ENCODE measurements at regions not wholly inside any gene's neighbourhood (a gene's known extent, or its start where the extent isn't known, plus 50 kb on each side); places are given as distances from the start of the nearest gene placed in this dataset.

DNA sequence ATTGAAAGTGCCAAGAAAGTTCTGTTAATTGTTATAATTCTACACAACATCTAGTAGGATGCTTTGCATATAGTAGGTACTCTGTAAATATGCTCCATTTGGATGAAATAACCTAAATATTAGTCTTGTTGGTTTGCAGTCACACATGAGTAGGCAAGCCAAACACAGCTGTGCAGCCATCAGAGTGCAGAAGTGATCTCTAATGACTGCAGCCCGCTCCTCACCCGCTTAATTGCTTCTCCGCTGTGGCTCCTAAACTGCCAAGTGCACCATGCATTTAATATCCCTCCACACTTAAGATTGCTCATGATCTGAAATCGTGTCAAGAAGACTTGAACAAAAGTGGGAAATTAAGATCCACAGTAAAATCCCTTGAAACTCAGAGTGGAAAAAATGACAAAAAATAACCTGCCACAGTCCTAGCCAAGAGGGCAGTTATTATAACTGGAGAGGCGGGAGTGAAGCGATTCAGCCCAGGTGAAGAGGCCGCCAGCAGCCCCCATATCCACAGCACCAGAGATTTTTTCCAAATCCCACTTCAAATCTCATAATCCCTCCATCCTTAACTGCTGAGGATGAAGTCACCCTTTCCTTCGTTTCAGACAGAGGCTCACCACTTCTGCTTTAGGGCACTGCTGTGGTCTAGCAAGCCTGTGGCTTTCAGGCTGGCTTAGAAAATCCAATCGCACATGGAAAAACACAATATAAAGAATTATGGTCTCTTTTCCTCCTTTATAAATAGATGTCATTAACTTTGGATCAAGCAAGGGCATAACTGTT lies 69.5 kb downstream of the TMEM30B start:
- H3K27me3 ChIP-seq = no peaks in the 10 kb centered on the region
- H3K27ac ChIP-seq = no peak overlapping the region
- H3K4me3 ChIP-seq = no peak overlapping the region
- TF ChIP-seq POLR2AphosphoS5 (IDR thresholded peaks at IDR 0.05) (no peak), POLR2A (IDR thresholded peaks at IDR 0.05) (no peak), EP300 (IDR thresholded peaks at IDR 0.05) (no peak)
- TF ChIP-seq, protein P1, sequence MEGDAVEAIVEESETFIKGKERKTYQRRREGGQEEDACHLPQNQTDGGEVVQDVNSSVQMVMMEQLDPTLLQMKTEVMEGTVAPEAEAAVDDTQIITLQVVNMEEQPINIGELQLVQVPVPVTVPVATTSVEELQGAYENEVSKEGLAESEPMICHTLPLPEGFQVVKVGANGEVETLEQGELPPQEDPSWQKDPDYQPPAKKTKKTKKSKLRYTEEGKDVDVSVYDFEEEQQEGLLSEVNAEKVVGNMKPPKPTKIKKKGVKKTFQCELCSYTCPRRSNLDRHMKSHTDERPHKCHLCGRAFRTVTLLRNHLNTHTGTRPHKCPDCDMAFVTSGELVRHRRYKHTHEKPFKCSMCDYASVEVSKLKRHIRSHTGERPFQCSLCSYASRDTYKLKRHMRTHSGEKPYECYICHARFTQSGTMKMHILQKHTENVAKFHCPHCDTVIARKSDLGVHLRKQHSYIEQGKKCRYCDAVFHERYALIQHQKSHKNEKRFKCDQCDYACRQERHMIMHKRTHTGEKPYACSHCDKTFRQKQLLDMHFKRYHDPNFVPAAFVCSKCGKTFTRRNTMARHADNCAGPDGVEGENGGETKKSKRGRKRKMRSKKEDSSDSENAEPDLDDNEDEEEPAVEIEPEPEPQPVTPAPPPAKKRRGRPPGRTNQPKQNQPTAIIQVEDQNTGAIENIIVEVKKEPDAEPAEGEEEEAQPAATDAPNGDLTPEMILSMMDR (IDR thresholded peaks at IDR 0.05) = no peak
- H3K4me1 ChIP-seq = no peaks in the 10 kb centered on the region
- DNase-seq (no peak), ATAC-seq (ENCODE audit: low FRiP score in 2 of 2) (no peak)
- 81 to 83% methylated on average over 9 of the region's 9 CpGs for WGBS, 2 donors
- H3K36me3 ChIP-seq = no peaks in the 10 kb centered on the region
- no peaks in the 10 kb centered on the region for H3K9me3 ChIP-seq

GRCh38 chr14:61203081-61203753 lies 77.9 kb downstream of the TMEM30B start:
- DNase-seq (no peak), ATAC-seq (ENCODE audit: low FRiP score in 2 of 2) (no peak)
- TF ChIP-seq POLR2A (IDR thresholded peaks at IDR 0.05) (no peak), POLR2AphosphoS5 (IDR thresholded peaks at IDR 0.05) (no peak), EP300 (IDR thresholded peaks at IDR 0.05) (no peak)
- TF ChIP-seq, protein P1 (IDR thresholded peaks at IDR 0.05) = no peak
- H3K27ac ChIP-seq = no peak overlapping the region
- no peaks in the 10 kb centered on the region for H3K9me3 ChIP-seq
- 77 to 78% methylated on average over 10 of the region's 10 CpGs for WGBS, 2 donors
- no peak overlapping the region for H3K4me3 ChIP-seq
- no peaks in the 10 kb centered on the region for H3K4me1 ChIP-seq
- no peaks in the 10 kb centered on the region for H3K36me3 ChIP-seq
- no peaks in the 10 kb centered on the region for H3K27me3 ChIP-seq

- Histone ChIP-seq H3K9me3 (no peaks in the 10 kb centered on the region), H3K27ac (no peak overlapping the region), H3K36me3 (no peaks in the 10 kb centered on the region), H3K4me1 (no peaks in the 10 kb centered on the region), H3K27me3 (no peaks in the 10 kb centered on the region), H3K4me3 (no peak overlapping the region)
- TF ChIP-seq EP300 (IDR thresholded peaks at IDR 0.05) (no peak), POLR2AphosphoS5 (IDR thresholded peaks at IDR 0.05) (no peak), POLR2A (IDR thresholded peaks at IDR 0.05) (no peak)
- TF ChIP-seq, protein P1 (IDR thresholded peaks at IDR 0.05) = no peak
- no peak for DNase-seq
- no peak for ATAC-seq (ENCODE audit: low FRiP score in 2 of 2)
- WGBS, 2 donors = 68 to 83% methylated on average over 3 of the region's 3 CpGs
Measured at GRCh38 chr14:61202124-61202523, 79.0 kb downstream of the TMEM30B start.

DNA sequence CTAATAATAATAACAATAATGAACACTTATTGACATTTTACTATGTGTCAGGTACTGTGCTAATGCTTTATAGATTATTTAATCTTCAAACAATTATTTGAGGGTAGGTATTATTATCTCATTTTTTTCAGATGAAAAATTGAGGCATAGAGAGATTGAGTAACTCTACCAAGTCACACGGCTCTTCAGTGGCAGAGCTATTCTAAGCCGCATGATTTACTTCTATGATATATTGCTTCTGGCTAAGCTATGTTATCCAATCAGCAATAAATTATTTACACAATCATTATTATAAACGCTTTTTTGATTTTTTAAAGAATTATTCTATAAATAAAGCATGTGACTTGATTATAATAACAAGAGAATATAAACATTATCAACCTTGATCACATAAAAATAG lies 80.0 kb downstream of the TMEM30B start:
- Histone ChIP-seq H3K4me3 (no peak overlapping the region), H3K4me1 (no peaks in the 10 kb centered on the region), H3K9me3 (no peaks in the 10 kb centered on the region), H3K27ac (no peak overlapping the region), H3K27me3 (no peaks in the 10 kb centered on the region), H3K36me3 (no peaks in the 10 kb centered on the region)
- no peak for DNase-seq
- ATAC-seq (ENCODE audit: low FRiP score in 2 of 2) = no peak
- TF ChIP-seq, protein P1 (IDR thresholded peaks at IDR 0.05) = no peak
- TF ChIP-seq EP300 (IDR thresholded peaks at IDR 0.05) = no peak
- no peak for TF ChIP-seq POLR2A (IDR thresholded peaks at IDR 0.05)
- TF ChIP-seq POLR2AphosphoS5 (IDR thresholded peaks at IDR 0.05) = no peak
- WGBS, 2 donors = 56 to 66% methylated on average over 3 of the region's 3 CpGs

All from upper lobe of left lung (tissue), 6 donors.